Neural cell (in vitro differentiated cells): ENCODE measurements at regions not wholly inside any gene's neighbourhood (a gene's known extent, or its start where the extent isn't known, plus 50 kb on each side); places are given as distances from the start of the nearest gene placed in this dataset.

ENCODE experiments used
- EP300 ChIP-seq: fragments of 450-650 bp; conservative IDR thresholded peaks from 2 replicates; pipeline ENCODE4 v1.6.1; 2014; ENCODE audit warnings: antibody characterized with exemption, mild to moderate bottlenecking, moderate library complexity; ENCODE audit not compliant: poor library complexity, severe bottlenecking
- EZH2 ChIP-seq: fragments of 200-600, 300-800 bp; shearing (Covaris generic), sonication (generic); IDR thresholded peaks from 2 replicates; pipeline ENCODE4 v1.6.1; 2014; ENCODE audit warnings: antibody characterized with exemption, low read length, borderline replicate concordance, mild to moderate bottlenecking; ENCODE audit not compliant: insufficient read depth, poor library complexity, severe bottlenecking
- POLR2AphosphoS5 ChIP-seq: IDR thresholded peaks from 2 replicates; pipeline ENCODE4 v1.6.1; 2012
- TF ChIP-seq, protein P1 (sequence below): fragments of 450-650 bp; IDR thresholded peaks from 2 replicates; pipeline ENCODE4 v1.5.1; 2014; ENCODE audit warnings: antibody characterized with exemption, mild to moderate bottlenecking, moderate library complexity; ENCODE audit not compliant: poor library complexity, severe bottlenecking
- TF ChIP-seq, protein P2 (sequence below): IDR thresholded peaks from 2 replicates; pipeline ENCODE4 v1.6.1; 2012; ENCODE audit warnings: borderline replicate concordance

DNA sequence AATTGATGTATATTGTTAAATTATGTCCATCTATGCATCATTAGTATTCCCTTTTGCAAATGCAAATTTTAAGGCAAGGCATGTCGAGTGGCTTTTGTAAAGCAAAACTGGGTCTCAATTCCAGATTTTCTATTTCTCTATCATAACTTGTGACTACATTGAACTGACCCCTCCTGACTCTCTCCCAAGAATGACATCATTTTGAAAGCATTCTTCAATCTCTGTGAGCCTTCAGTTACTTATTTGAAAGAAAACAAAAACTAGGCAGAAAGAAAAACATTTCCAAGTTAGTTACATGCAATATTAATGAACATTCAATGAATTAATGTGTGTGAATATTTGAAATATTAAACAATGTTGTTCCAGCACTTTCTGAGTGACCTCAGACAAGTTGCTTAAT, 314.3 kb upstream of the CLNK start:
- TF ChIP-seq EZH2 (no peak), EP300 (no peak), POLR2AphosphoS5 (no peak)
- TF ChIP-seq, protein P1, sequence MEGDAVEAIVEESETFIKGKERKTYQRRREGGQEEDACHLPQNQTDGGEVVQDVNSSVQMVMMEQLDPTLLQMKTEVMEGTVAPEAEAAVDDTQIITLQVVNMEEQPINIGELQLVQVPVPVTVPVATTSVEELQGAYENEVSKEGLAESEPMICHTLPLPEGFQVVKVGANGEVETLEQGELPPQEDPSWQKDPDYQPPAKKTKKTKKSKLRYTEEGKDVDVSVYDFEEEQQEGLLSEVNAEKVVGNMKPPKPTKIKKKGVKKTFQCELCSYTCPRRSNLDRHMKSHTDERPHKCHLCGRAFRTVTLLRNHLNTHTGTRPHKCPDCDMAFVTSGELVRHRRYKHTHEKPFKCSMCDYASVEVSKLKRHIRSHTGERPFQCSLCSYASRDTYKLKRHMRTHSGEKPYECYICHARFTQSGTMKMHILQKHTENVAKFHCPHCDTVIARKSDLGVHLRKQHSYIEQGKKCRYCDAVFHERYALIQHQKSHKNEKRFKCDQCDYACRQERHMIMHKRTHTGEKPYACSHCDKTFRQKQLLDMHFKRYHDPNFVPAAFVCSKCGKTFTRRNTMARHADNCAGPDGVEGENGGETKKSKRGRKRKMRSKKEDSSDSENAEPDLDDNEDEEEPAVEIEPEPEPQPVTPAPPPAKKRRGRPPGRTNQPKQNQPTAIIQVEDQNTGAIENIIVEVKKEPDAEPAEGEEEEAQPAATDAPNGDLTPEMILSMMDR, result no peak
- TF ChIP-seq, protein P2, sequence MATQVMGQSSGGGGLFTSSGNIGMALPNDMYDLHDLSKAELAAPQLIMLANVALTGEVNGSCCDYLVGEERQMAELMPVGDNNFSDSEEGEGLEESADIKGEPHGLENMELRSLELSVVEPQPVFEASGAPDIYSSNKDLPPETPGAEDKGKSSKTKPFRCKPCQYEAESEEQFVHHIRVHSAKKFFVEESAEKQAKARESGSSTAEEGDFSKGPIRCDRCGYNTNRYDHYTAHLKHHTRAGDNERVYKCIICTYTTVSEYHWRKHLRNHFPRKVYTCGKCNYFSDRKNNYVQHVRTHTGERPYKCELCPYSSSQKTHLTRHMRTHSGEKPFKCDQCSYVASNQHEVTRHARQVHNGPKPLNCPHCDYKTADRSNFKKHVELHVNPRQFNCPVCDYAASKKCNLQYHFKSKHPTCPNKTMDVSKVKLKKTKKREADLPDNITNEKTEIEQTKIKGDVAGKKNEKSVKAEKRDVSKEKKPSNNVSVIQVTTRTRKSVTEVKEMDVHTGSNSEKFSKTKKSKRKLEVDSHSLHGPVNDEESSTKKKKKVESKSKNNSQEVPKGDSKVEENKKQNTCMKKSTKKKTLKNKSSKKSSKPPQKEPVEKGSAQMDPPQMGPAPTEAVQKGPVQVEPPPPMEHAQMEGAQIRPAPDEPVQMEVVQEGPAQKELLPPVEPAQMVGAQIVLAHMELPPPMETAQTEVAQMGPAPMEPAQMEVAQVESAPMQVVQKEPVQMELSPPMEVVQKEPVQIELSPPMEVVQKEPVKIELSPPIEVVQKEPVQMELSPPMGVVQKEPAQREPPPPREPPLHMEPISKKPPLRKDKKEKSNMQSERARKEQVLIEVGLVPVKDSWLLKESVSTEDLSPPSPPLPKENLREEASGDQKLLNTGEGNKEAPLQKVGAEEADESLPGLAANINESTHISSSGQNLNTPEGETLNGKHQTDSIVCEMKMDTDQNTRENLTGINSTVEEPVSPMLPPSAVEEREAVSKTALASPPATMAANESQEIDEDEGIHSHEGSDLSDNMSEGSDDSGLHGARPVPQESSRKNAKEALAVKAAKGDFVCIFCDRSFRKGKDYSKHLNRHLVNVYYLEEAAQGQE, result no peak
